H9 (cell line): ENCODE measurements at regions not wholly inside any gene's neighbourhood (a gene's known extent, or its start where the extent isn't known, plus 50 kb on each side); places are given as distances from the start of the nearest gene placed in this dataset.

Source experiments
- DNase-seq: peaks from one replicate; pipeline ENCODE4 v3.0.0-alpha.2; 2017
- H2AFZ ChIP-seq: one replicate; pipeline ENCODE4 v1.6.1; 2013; ENCODE audit warnings: mild to moderate bottlenecking, low read length, control low read depth, moderate library complexity
- H2AK5ac ChIP-seq: 2 replicates; pipeline ENCODE4 v1.6.1; 2013; ENCODE audit warnings: low read length, control low read depth, mixed read lengths; ENCODE audit not compliant: insufficient read length
- H2BK120ac ChIP-seq: one replicate; pipeline ENCODE4 v1.6.1; 2013; ENCODE audit warnings: low read depth, mild to moderate bottlenecking, low read length, control low read depth, inconsistent platforms; ENCODE audit not compliant: poor library complexity, severe bottlenecking
- H2BK12ac ChIP-seq: 2 replicates; pipeline ENCODE4 v1.6.1; 2013; ENCODE audit warnings: low read length, control low read depth, mixed read lengths, low read depth; ENCODE audit not compliant: insufficient read length
- H2BK15ac ChIP-seq: 2 replicates; pipeline ENCODE4 v1.6.1; 2013; ENCODE audit warnings: low read depth, low read length, control low read depth
- H2BK20ac ChIP-seq: one replicate; pipeline ENCODE4 v1.6.1; 2013; ENCODE audit warnings: low read depth, mild to moderate bottlenecking, low read length, control low read depth, inconsistent platforms; ENCODE audit not compliant: poor library complexity, severe bottlenecking
- H2BK5ac ChIP-seq: 2 replicates; pipeline ENCODE4 v1.6.1; 2013; ENCODE audit warnings: low read length, control low read depth, mixed read lengths; ENCODE audit not compliant: insufficient read length
- H3K14ac ChIP-seq: 2 replicates; pipeline ENCODE4 v1.6.1; 2013; ENCODE audit warnings: low read length, control low read depth; ENCODE audit not compliant: insufficient read depth
- H3K18ac ChIP-seq: 2 replicates; pipeline ENCODE4 v1.6.1; 2013; ENCODE audit warnings: low read depth, mild to moderate bottlenecking, mixed read lengths, low read length, control low read depth; ENCODE audit not compliant: insufficient read length
- H3K23ac ChIP-seq: 2 replicates; pipeline ENCODE4 v1.6.1; 2013; ENCODE audit warnings: low read length, control low read depth, mixed read lengths, low read depth; ENCODE audit not compliant: insufficient read length
- H3K23me2 ChIP-seq: 2 replicates; pipeline ENCODE4 v1.6.1; 2013; ENCODE audit warnings: low read depth, mild to moderate bottlenecking, mixed read lengths, low read length, control low read depth; ENCODE audit not compliant: insufficient read length, poor library complexity, severe bottlenecking
- H3K27ac ChIP-seq: 2 replicates; pipeline ENCODE4 v1.5.1; 2013; ENCODE audit warnings: low read length, control low read depth, mixed read lengths, low read depth; ENCODE audit not compliant: insufficient read length
- H3K27me3 ChIP-seq: 2 replicates; pipeline ENCODE4 v1.6.1; 2013; ENCODE audit warnings: low read length, control low read depth, inconsistent platforms; ENCODE audit not compliant: insufficient read depth
- H3K4ac ChIP-seq: 2 replicates; pipeline ENCODE4 v1.6.1; 2013; ENCODE audit warnings: low read depth, mild to moderate bottlenecking, control low read depth, inconsistent platforms, low read length, moderate library complexity
- H3K4me1 ChIP-seq: 2 replicates; pipeline ENCODE4 v1.6.1; 2013; ENCODE audit warnings: low read length, control low read depth, inconsistent platforms; ENCODE audit not compliant: insufficient read depth
- H3K4me2 ChIP-seq: 2 replicates; pipeline ENCODE4 v1.6.1; 2013; ENCODE audit warnings: low read length, control low read depth, mixed read lengths; ENCODE audit not compliant: insufficient read length, insufficient read depth
- H3K56ac ChIP-seq: 2 replicates; pipeline ENCODE4 v1.6.1; 2013; ENCODE audit warnings: low read depth, mild to moderate bottlenecking, mixed read lengths, low read length, control low read depth; ENCODE audit not compliant: insufficient read length
- H3K79me1 ChIP-seq: 2 replicates; pipeline ENCODE4 v1.6.1; 2013; ENCODE audit warnings: low read depth, mild to moderate bottlenecking, moderate library complexity, low read length, control low read depth, inconsistent platforms; ENCODE audit not compliant: insufficient read depth, poor library complexity, severe bottlenecking
- H3K79me2 ChIP-seq: 2 replicates; pipeline ENCODE4 v1.6.1; 2013; ENCODE audit warnings: low read length, control low read depth, inconsistent platforms; ENCODE audit not compliant: insufficient read depth
- H3K9ac ChIP-seq: 2 replicates; pipeline ENCODE4 v1.6.1; 2013; ENCODE audit warnings: low read length, control low read depth, mixed read lengths; ENCODE audit not compliant: insufficient read length; ENCODE audit errors: extremely low read depth
- H3K9me3 ChIP-seq: one replicate; pipeline ENCODE4 v1.6.1; 2013; ENCODE audit warnings: low read depth, low read length, inconsistent platforms; ENCODE audit not compliant: control insufficient read depth
- H3T11ph ChIP-seq: one replicate; pipeline ENCODE4 v1.6.1; 2013; ENCODE audit warnings: mild to moderate bottlenecking, low read length, control low read depth, inconsistent platforms
- H4K20me1 ChIP-seq: one replicate; pipeline ENCODE4 v1.6.1; 2013; ENCODE audit not compliant: control insufficient read depth, insufficient read length, insufficient read depth
- H4K5ac ChIP-seq: 2 replicates; pipeline ENCODE4 v1.6.1; 2013; ENCODE audit warnings: low read depth, mild to moderate bottlenecking, mixed read lengths, low read length, control low read depth; ENCODE audit not compliant: insufficient read length
- H4K8ac ChIP-seq: replicated peaks from 2 replicates; pipeline ENCODE4 v1.6.1; 2013; ENCODE audit warnings: low read length, control low read depth, mixed read lengths, low read depth; ENCODE audit not compliant: insufficient read length
- H4K91ac ChIP-seq: 2 replicates; pipeline ENCODE4 v1.6.1; 2013; ENCODE audit warnings: low read depth, mild to moderate bottlenecking, moderate library complexity, mixed read lengths, low read length, control low read depth; ENCODE audit not compliant: insufficient read length
- H3K27ac Mint-ChIP-seq, 3 experiments: 2 replicates in 2 of 3; 3 replicates in 1 of 3; pipeline ENCODE4 v1.8.0; 2020 to 2021; ENCODE audit warnings: mixed read lengths in 3 of 3, mild to moderate bottlenecking in 1 of 3, moderate library complexity in 1 of 3
- H3K27me3 Mint-ChIP-seq: 2 replicates; pipeline ENCODE4 v1.8.0; 2021; ENCODE audit warnings: low read depth, mild to moderate bottlenecking, moderate library complexity, mixed read lengths
- H3K36me3 Mint-ChIP-seq, 3 experiments: 2 replicates in 2 of 3; 3 replicates in 1 of 3; pipeline ENCODE4 v1.8.0; 2020 to 2021; ENCODE audit warnings: low read depth in 3 of 3, mixed read lengths in 3 of 3; ENCODE audit not compliant: insufficient read depth in 1 of 3
- H3K4me1 Mint-ChIP-seq, 2 experiments: 2 replicates each; pipeline ENCODE4 v1.8.0; 2020; ENCODE audit warnings: mixed read lengths in 2 of 2
- H3K4me3 Mint-ChIP-seq, 2 experiments: 2 replicates in 1 of 2; 3 replicates in 1 of 2; pipeline ENCODE4 v1.8.0; 2020 to 2021; ENCODE audit warnings: mild to moderate bottlenecking in 2 of 2, mixed read lengths in 2 of 2, moderate library complexity in 1 of 2
- H3K9me3 Mint-ChIP-seq, 2 experiments: 2 replicates in 1 of 2; 3 replicates in 1 of 2; pipeline ENCODE4 v1.8.0; 2020; ENCODE audit warnings: mild to moderate bottlenecking in 2 of 2, mixed read lengths in 2 of 2, moderate library complexity in 1 of 2
- WGBS: extraction: QIAGEN DNeasy Blood & Tissue Kit; methylation state at CpG from one replicate; pipeline ENCODE4 v1.1.7; 2013; ENCODE audit warnings: missing lambda C conversion rate, low lambda C conversion rate, mixed read lengths; ENCODE audit not compliant: insufficient read length; ENCODE audit errors: extremely low coverage; 5-methylcytosine and 5-hydroxymethylcytosine counted together
- TF ChIP-seq, protein P1 (sequence below): fragments of 200-600 bp; sonication (generic); conservative IDR thresholded peaks from 3 replicates; pipeline ENCODE4 v1.8.0; 2021; ENCODE audit warnings: antibody characterized with exemption, mild to moderate bottlenecking

DNA sequence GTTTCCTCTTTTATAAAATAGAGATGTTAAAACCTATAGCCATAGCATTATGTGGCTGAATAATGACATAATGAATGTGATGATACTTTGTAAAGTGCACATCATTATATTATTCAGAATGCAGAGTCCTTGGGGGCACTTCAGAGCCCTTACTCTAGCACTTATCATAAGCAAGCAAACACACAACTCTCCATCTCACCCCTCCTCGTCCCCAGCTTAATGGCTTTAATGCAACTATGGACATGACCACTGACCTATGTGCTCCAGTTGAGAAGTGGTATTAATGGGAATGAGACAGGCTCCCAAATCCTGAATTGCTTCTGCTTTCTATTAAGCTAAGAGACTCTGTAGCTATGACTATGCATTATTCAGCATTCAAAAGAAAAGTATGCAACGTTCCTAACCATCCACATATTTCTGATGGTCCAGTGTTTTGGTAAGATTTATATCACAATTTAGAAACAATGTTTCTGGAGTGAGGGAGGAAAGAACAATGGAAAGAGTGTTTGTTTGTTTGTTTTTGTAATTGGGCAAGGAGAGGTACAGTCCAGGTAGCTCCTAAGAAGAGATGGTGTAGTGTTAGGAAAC lies 194.0 kb upstream of the PLXNA2 start:
- no peak overlapping the region for H3K23ac ChIP-seq
- H3K18ac ChIP-seq = no peak overlapping the region
- H3K27ac Mint-ChIP-seq = no peak overlapping the region
- no peak overlapping the region for H2BK12ac ChIP-seq
- no peaks in the 10 kb centered on the region for H3K4me1 ChIP-seq
- no peaks in the 10 kb centered on the region for H3K79me2 ChIP-seq
- H3K9me3 Mint-ChIP-seq = peaks cover 15% of the 10 kb centered on the region in 2 experiments
- H2BK15ac ChIP-seq = no peak overlapping the region
- H3K4me1 Mint-ChIP-seq = peaks cover 4 to 10% of the 10 kb centered on the region in 2 experiments
- H4K20me1 ChIP-seq = no peaks in the 10 kb centered on the region
- WGBS = no CpG with 5 or more reads among the region's 2 CpGs
- H4K5ac ChIP-seq = no peak overlapping the region
- H3K27me3 Mint-ChIP-seq = no peaks in the 10 kb centered on the region; the same call in 1 of the 2 replicates
- no peak overlapping the region for H3K14ac ChIP-seq
- H2BK5ac ChIP-seq = no peak overlapping the region
- H3K79me1 ChIP-seq = no peaks in the 10 kb centered on the region
- DNase-seq = no peak
- no peak overlapping the region for H2AK5ac ChIP-seq
- TF ChIP-seq, protein P1, sequence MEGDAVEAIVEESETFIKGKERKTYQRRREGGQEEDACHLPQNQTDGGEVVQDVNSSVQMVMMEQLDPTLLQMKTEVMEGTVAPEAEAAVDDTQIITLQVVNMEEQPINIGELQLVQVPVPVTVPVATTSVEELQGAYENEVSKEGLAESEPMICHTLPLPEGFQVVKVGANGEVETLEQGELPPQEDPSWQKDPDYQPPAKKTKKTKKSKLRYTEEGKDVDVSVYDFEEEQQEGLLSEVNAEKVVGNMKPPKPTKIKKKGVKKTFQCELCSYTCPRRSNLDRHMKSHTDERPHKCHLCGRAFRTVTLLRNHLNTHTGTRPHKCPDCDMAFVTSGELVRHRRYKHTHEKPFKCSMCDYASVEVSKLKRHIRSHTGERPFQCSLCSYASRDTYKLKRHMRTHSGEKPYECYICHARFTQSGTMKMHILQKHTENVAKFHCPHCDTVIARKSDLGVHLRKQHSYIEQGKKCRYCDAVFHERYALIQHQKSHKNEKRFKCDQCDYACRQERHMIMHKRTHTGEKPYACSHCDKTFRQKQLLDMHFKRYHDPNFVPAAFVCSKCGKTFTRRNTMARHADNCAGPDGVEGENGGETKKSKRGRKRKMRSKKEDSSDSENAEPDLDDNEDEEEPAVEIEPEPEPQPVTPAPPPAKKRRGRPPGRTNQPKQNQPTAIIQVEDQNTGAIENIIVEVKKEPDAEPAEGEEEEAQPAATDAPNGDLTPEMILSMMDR = no peak
- H3K9me3 ChIP-seq = no peaks in the 10 kb centered on the region
- no peak overlapping the region for H3K4me3 Mint-ChIP-seq
- no peak overlapping the region for H4K91ac ChIP-seq
- no peaks in the 10 kb centered on the region for H3K27me3 ChIP-seq
- no peak overlapping the region for H2AFZ ChIP-seq
- H3K36me3 Mint-ChIP-seq = peaks cover 5 to 21% (median 9%) of the 10 kb centered on the region in 3 experiments; a peak in 6 of 7 replicates
- no peak overlapping the region for H3K27ac ChIP-seq
- no peak overlapping the region for H3K9ac ChIP-seq
- H3K4ac ChIP-seq = no peak overlapping the region
- H2BK20ac ChIP-seq = no peak overlapping the region
- no peak overlapping the region for H2BK120ac ChIP-seq
- H3K56ac ChIP-seq = no peak overlapping the region
- H3T11ph ChIP-seq = no peak overlapping the region
- H3K4me2 ChIP-seq = no peak overlapping the region
- no peaks in the 10 kb centered on the region for H3K23me2 ChIP-seq
- H4K8ac ChIP-seq = no peak overlapping the region
